UCSD-AML1 (cell line): ENCODE measurements at regions not wholly inside any gene's neighbourhood (a gene's known extent, or its start where the extent isn't known, plus 50 kb on each side); places are given as distances from the start of the nearest gene placed in this dataset.
"Not testable (repeated sequence)": the region's sequence is repeated elsewhere in the genome, so short reads cannot be mapped to it uniquely, and the experiment has no call there.

Experiments used
- DNase-seq: peaks from one replicate; lab custom pipeline; 2025; ENCODE audit not compliant: unreplicated experiment; lab: John Stamatoyannopoulos, UW

- no peak for DNase-seq
These were observed 50.5 kb upstream of the FOXP2 start for GRCh38 chr7:114364151-114364550.

DNA sequence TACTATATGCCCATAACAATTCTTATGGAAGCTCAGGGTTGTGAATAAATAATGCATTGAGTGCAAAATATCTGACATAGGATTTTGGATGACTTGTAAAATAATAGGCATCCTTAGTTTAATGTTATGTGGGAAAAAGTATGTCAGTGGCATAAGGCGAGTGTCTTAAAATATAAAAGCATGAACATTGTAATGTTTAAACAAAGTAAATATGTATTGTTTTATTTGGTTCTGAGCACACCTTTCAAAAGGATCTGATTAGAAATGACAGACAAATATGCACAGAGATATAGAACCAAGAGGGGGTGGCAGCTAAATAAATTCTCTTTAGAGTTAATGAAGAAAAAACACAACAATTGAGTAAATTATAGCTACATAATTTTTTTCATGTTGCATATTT, 51.3 kb upstream of the FOXP2 start:
- no peak for DNase-seq

DNA sequence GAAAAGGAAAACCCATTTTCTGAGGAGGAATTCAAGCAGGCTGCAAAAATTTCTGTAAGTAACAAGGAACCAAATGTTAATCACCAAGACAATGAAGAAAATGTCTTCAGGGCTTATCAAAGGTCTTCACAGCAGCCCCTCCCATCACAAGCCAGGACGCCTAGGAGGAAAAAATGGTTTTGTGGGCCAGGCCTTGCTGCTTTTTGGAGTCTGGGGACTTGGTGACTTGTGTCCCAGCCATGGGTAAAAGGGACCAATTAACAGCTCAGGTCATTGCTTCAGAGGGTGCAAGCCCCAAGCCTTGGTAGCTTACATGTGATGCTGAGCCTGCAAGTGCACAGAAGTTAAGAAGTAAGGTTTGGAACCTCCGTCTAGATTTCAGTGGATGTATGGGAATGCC, 55.7 kb upstream of the FOXP2 start:
- no peak for DNase-seq

DNA sequence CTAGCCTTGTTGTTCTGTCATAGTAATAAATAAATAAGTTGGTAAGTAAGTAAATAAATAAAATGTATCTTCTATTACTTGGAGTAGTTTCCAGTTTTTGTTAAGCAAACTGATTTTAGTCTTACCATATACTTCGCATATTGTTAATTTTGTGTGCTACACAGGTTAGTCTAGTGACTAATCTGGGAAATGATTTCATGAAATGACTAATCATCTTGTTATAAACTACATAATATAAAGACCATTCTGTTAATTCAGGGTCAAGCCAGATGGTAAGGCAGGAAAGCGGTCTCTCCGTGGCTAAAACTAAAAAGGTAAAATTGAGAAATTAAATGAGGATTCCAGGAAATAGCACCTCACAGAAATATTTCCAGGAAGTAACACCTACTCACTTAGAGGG, 58.5 kb upstream of the FOXP2 start:
- DNase-seq = no peak

- no peak for DNase-seq
These were observed 60.3 kb upstream of the FOXP2 start for GRCh38 chr7:114354306-114354705.

GRCh38 chr7:114345494-114345893, 69.1 kb upstream of the FOXP2 start:
- no peak for DNase-seq

DNA sequence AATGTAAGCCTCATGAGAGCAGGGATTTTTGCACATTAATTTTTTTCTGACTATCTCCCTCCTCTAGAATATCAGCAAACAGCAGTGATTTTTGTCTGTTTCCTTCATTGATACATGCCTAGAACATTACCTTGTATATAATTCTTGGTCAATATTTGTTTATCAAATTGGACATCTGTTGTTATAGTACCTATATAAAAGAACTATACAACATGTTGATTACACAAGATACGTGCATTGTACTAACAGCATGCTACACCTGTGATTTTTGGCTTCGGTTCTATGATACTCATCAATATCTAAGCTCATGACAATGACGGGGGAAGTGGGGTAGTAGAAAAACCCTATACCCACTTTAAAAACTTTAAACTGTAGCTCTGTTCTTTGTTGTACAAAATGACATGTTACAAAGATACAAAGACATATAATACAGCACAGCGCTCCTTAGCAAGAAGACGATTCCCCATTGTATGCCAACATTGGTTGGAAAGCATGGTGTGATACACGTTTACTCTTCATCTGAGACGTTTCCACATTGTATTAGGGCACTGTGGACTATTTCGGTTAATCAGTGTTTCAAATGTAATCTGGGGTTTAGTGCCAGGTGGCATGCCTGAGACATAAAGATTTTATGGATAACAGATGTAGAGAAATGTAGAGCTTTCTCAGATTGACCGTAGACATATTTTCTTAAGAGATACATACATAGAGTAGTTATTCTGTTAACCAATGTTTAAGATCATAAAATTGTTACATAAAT, 70.5 kb upstream of the FOXP2 start:
- DNase-seq = no peak

DNA sequence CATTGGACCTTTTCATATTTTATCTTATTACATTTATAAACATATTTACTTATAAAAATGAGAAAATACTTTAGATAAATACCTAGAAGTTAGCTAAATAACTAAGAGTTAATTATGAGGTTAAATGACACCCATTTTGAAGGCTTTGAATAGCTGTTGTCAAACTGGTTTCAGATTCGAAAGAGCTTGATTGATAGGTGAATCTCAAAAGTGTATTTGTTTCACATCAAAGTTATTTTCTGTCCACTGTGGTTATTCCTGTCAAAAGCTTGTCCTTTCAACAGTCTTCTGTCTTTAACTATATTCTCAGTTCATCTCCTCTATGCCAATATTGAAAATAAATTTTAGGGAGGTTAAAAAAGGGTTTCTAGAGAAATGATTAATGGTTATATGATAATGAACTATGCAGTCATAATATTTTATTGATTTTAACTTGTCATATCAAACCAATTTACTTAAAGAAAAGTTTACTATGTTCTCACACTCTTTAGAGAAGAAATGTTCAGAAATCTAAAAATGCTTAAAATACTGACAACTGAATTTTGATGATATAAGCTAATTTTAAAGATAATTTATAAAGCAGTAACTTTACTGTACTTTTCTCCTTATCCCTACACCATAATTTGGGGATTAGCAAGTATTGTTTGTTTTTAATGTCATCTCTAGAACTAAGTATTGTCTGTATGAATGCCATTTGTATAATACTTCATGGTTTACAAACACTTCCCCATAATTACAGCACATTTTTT, 72.0 kb upstream of the FOXP2 start:
- DNase-seq = no peak

DNA sequence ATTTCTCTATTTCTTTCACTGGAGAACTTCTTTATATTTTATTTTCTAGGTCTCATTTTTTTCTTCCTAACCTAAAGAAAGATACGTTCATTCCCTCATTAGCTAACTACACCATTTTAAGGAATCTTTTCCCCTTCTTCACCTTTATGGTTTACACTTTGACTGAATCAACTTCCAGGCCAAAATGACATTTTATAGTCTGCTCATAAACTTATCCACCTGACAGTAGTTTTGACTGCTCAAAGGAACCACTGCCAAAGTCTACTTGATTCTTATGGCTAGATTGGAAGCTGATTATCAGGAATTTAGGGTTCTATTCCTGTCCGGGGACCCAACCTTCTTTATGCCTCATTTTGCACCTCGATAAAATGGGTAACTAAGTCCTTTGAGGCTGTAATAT, 73.0 kb upstream of the FOXP2 start:
- DNase-seq = no peak

DNA sequence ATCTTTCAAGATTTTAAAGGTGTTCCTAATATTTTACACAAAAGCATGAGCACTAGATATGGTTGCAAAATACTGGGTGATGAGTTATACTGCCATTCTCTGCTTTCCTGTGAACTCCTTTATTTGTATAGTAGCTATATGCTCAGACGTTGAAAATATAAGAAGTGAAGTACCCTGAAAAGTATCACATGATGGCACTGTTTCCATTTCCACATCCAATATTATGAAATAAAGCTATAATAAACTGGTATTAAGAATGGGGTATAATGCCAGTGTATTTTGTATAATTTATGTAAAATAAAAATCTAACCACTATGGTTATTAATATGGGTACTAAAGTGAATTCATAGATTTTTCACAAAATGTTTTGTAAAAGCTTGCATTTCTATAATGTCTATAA, 79.6 kb upstream of the FOXP2 start:
- no peak for DNase-seq

DNA sequence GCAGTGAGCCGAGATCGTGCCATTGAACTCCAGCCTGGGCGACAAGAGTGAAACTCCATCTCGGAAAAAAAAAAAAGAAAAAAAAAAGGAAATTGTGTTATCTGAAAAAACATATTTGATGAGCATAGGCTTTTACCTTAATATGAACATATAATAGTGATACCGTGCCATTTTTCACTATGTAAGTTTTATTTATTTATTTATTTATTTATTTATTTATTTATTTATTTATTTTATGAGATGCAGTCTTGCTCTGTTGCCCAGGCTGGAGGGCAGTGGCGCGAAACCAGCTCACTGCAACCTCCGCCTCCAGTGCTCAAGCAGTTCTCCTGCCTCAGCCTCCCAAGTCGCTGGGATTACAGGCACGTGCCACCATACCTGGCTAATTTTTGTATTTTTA, 85.2 kb upstream of the FOXP2 start:
- DNase-seq = not testable (repeated sequence)

- DNase-seq = no peak
These were observed 97.0 kb upstream of the FOXP2 start for GRCh38 chr7:114317450-114318098.

GRCh38 chr7:114312649-114313048, 102.0 kb upstream of the FOXP2 start:
- DNase-seq = no peak

GRCh38 chr7:114310345-114311110, 104.1 kb upstream of the FOXP2 start:
- DNase-seq = no peak

GRCh38 chr7:114309729-114310128, 104.9 kb upstream of the FOXP2 start:
- DNase-seq = no peak

- DNase-seq = no peak
These were observed 111.3 kb upstream of the FOXP2 start for GRCh38 chr7:114303301-114303700.

DNA sequence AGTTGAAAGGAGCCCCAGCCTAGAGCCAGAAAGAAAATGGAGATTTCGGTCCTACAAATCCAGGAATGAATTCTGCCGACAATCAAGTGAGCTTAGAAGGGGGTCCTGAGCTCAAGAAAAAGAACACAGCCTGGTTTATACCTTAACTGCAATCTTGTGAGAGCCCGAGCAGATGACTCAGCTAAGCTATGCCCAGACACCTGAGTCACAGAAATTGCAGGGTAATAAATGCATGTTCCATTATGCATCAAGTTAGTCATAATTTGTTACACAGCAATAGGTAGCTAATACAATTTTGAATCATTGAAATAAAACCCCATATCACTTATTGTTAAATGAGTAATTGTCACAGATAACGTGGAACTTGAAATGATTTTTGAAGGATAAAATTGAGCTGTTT, 111.8 kb upstream of the FOXP2 start:
- DNase-seq = no peak

DNA sequence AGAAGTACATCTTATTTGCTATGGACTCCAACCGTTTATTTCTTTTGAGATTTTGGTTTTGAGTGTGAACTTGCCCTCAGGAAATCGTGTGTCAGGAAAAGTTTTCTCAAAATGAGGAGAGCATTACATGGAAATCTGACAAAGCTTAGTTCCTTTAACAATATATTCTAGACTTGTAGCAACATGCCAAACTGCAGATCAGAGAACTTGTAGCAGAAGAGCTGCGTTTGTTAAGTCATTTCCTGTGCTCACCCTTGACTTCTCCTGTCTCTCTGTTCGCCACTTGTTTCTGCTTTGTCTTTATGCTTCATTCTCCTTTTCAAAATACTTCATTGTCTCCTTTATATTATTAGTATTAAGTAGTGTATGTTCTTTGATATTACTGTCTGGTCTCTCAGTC, 116.6 kb upstream of the FOXP2 start:
- no peak for DNase-seq

DNA sequence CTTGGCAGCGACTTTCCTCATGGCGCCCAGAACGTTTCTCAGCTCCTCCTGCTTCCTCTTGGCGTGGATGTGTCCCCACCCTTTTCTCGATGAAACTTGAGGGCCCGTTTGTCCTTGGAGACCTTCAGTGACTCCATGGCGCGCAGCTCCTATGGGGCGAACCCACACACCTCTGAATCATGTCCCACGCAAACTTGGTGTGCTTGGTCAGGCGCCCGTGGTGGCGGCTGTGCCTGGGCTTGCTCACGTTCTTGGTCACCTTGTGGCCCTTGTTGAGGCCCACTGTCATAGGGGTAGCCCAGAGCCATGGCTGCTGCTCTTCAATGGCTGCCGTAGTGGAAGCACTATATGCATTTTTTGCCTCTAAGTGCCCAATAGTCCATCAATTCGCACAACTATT, 117.5 kb upstream of the FOXP2 start:
- DNase-seq = no peak

GRCh38 chr7:114295522-114295921, 119.1 kb upstream of the FOXP2 start:
- no peak for DNase-seq

GRCh38 chr7:114294036-114294435, 120.6 kb upstream of the FOXP2 start:
- DNase-seq = no peak
